ENCODE measurements at regions not wholly inside any gene's neighbourhood (a gene's known extent, or its start where the extent isn't known, plus 50 kb on each side); places are given as distances from the start of the nearest gene placed in this dataset.

DNA sequence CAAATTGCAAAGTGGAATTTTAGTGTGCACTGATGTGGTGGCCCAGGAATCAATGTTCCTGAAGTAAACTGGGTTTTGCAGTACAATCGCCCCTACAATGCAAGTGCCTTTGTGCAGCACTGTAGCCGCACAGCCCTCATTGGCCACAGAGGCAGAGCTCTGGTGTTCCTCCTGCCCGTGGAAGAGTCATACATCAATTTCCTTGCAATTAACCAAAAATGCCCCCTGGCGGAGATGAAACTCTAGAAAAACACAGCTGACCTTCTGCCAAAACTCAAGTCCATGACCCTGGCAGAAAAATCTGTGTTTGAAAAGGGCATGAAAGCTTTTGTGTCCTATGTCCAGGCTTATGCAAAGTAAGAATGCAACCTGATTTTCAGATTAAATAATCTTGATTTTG lies 117.9 kb upstream of the PRB2 start:
- TF ChIP-seq, protein P1, sequence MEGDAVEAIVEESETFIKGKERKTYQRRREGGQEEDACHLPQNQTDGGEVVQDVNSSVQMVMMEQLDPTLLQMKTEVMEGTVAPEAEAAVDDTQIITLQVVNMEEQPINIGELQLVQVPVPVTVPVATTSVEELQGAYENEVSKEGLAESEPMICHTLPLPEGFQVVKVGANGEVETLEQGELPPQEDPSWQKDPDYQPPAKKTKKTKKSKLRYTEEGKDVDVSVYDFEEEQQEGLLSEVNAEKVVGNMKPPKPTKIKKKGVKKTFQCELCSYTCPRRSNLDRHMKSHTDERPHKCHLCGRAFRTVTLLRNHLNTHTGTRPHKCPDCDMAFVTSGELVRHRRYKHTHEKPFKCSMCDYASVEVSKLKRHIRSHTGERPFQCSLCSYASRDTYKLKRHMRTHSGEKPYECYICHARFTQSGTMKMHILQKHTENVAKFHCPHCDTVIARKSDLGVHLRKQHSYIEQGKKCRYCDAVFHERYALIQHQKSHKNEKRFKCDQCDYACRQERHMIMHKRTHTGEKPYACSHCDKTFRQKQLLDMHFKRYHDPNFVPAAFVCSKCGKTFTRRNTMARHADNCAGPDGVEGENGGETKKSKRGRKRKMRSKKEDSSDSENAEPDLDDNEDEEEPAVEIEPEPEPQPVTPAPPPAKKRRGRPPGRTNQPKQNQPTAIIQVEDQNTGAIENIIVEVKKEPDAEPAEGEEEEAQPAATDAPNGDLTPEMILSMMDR (conservative IDR thresholded peaks at IDR 0.05) = peak; percentile 40
- TF ChIP-seq ZFX (IDR thresholded peaks at IDR 0.05) = no peak

Data from C4-2B (cell line).